Mesothelial cell of epicardium (in vitro differentiated cells): ENCODE measurements at regions not wholly inside any gene's neighbourhood (a gene's known extent, or its start where the extent isn't known, plus 50 kb on each side); places are given as distances from the start of the nearest gene placed in this dataset.

Experiments
- DNase-seq, 2 experiments: peaks; one replicate each; pipeline ENCODE4 v3.0.0; 2021; ENCODE audit warnings: low spot score in 2 of 2; ENCODE audit not compliant: unreplicated experiment in 2 of 2
- H3K27ac Mint-ChIP-seq: 2 replicates; pipeline ENCODE4 v1.8.0; 2021; ENCODE audit warnings: mixed read lengths
- H3K27me3 Mint-ChIP-seq: 2 replicates; pipeline ENCODE4 v1.8.0; 2021; ENCODE audit warnings: low read depth, mixed read lengths
- H3K36me3 Mint-ChIP-seq: 2 replicates; pipeline ENCODE4 v1.8.0; 2021; ENCODE audit warnings: mixed read lengths
- H3K4me1 Mint-ChIP-seq: 2 replicates; pipeline ENCODE4 v1.8.0; 2021; ENCODE audit warnings: mixed read lengths
- H3K4me3 Mint-ChIP-seq: 2 replicates; pipeline ENCODE4 v1.8.0; 2021; ENCODE audit warnings: mild to moderate bottlenecking, moderate library complexity, mixed read lengths
- H3K9me3 Mint-ChIP-seq: 2 replicates; pipeline ENCODE4 v1.8.0; 2021; ENCODE audit warnings: mixed read lengths
- TF ChIP-seq, protein P1 (sequence below): fragments of 200-600 bp; sonication (generic); IDR thresholded peaks from one replicate; pipeline ENCODE4 v1.5.0; 2021; ENCODE audit warnings: antibody characterized with exemption; ENCODE audit not compliant: unreplicated experiment

DNA sequence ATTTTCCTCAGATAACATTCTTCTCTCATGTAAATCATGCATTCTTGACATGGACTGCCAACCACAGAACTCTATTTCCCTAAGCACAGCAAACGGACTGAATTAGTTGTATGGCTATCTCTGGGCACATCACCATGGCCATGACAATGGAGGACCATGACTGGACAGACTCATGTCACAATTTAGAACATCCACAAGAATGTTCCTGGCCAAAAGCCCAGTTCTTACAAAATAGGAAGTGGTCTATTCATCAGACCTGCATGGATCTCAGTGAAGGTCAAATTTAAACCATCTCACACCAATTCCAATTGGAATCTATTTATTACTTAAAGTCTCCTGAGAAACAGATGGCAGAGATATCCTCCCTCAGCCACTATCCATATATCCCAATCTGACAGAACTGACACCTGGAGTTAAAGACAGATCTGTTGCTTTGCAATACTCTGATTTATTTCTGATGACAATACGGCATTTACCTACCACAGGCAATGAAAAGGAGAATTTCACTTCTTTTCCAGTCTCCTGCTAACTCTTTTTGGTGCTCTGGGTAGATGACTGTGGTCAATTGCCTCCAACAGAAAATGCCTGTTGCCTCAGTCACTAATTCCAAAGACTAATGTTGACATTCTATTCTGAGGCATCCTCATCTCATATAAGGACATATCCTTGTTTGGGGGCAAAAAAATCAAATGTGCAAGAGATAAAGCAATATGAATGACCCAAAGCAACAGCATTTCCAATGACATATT, 254.8 kb downstream of the HTR7 start:
- H3K9me3 Mint-ChIP-seq: peaks cover 20% of the 10 kb centered on the region
- DNase-seq: no peak
- TF ChIP-seq, protein P1, sequence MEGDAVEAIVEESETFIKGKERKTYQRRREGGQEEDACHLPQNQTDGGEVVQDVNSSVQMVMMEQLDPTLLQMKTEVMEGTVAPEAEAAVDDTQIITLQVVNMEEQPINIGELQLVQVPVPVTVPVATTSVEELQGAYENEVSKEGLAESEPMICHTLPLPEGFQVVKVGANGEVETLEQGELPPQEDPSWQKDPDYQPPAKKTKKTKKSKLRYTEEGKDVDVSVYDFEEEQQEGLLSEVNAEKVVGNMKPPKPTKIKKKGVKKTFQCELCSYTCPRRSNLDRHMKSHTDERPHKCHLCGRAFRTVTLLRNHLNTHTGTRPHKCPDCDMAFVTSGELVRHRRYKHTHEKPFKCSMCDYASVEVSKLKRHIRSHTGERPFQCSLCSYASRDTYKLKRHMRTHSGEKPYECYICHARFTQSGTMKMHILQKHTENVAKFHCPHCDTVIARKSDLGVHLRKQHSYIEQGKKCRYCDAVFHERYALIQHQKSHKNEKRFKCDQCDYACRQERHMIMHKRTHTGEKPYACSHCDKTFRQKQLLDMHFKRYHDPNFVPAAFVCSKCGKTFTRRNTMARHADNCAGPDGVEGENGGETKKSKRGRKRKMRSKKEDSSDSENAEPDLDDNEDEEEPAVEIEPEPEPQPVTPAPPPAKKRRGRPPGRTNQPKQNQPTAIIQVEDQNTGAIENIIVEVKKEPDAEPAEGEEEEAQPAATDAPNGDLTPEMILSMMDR: no peak
- H3K36me3 Mint-ChIP-seq: no peaks in the 10 kb centered on the region
- no peak overlapping the region for H3K4me3 Mint-ChIP-seq
- no peaks in the 10 kb centered on the region for H3K4me1 Mint-ChIP-seq
- H3K27me3 Mint-ChIP-seq: no peaks in the 10 kb centered on the region
- no peak overlapping the region for H3K27ac Mint-ChIP-seq

DNA sequence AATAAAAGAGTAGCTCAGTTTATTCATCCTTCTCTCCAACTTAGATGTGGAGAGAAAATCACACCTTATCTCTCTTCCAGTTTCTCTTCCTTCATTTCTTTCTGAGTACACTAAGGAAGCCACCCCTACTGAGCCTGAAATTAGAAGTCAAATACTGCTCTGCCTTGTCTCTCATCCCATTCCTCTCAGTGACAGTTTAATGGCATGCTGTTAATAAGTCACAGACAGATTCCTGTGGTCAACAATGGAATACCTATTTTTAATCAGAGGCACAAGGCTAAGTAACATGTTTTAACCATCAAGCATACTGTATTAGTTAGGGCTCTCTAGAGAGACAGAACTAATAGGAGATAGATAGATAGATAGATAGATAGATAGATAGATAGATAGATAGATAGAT, 253.2 kb downstream of the HTR7 start:
- H3K36me3 Mint-ChIP-seq: no peaks in the 10 kb centered on the region
- H3K4me1 Mint-ChIP-seq: no peaks in the 10 kb centered on the region
- H3K27me3 Mint-ChIP-seq: no peaks in the 10 kb centered on the region
- no peak for DNase-seq
- H3K27ac Mint-ChIP-seq: no peak overlapping the region
- peaks cover 20% of the 10 kb centered on the region for H3K9me3 Mint-ChIP-seq
- TF ChIP-seq, protein P1: no peak
- H3K4me3 Mint-ChIP-seq: no peak overlapping the region

DNA sequence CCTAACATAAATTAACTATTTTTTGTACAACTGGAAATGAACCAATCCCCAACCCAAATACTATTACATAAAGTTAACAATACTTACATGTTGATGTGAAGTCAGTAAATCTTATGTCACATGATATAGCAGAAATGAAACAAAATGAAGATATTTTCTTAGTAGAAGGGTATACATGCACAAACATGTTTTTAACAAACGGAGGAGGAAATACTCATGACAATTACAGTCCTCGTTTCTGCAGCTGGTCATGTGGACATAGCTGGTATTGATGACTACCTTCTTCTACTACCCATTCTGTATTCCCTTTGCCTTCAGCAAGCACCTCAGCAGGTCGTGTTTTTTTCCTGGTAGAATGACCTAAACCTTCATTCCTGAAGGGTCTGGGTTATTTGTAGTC, 252.3 kb downstream of the HTR7 start:
- no peaks in the 10 kb centered on the region for H3K27me3 Mint-ChIP-seq
- no peak overlapping the region for H3K4me3 Mint-ChIP-seq
- H3K36me3 Mint-ChIP-seq: no peaks in the 10 kb centered on the region
- H3K4me1 Mint-ChIP-seq: no peaks in the 10 kb centered on the region
- H3K27ac Mint-ChIP-seq: no peak overlapping the region
- no peak for DNase-seq
- H3K9me3 Mint-ChIP-seq: peaks cover 14% of the 10 kb centered on the region
- TF ChIP-seq, protein P1: no peak

DNA sequence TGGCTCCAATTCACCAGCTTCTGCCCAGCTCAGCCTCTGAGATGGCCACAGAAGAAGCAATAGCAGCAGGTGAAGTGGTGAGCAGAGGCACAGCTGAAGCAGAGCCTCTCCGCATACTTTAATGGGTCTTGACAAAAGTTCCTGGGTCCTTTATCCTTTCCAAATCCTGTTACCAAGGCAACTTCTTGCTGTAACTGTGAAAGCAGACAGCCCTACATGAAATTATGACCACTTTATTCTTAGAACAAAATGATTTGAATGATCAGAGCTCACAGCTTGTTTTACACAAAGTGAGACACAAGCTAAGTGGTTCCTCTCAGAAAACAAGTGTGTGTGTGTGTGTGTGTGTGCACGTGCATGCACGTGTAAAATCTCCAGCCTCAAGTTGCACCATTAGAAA, 245.6 kb downstream of the HTR7 start:
- peaks cover 21% of the 10 kb centered on the region for H3K27me3 Mint-ChIP-seq
- no peaks in the 10 kb centered on the region for H3K4me1 Mint-ChIP-seq
- H3K9me3 Mint-ChIP-seq: peaks cover 2% of the 10 kb centered on the region
- no peaks in the 10 kb centered on the region for H3K36me3 Mint-ChIP-seq
- DNase-seq: no peak
- no peak overlapping the region for H3K27ac Mint-ChIP-seq
- TF ChIP-seq, protein P1: no peak
- H3K4me3 Mint-ChIP-seq: no peak overlapping the region

DNA sequence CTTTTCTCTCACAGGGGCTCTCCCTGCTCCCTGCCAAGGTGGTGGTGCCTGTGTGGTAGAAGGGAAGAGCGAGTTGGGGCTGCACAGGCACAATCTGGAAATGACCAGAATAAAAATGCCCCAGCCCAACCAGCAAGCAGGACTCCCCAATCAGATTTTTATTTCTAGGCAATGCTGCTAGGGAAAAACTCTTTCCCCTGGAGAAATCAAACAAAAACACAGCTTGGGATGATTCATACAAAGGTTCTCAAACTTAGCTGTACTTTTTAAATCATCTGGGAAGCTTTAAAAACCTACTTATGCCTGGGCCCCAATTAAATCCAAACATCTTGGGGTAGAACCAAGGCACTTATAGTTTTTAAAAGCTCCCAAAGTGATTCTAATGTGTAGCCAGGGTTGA, 243.2 kb downstream of the HTR7 start:
- no peak overlapping the region for H3K4me3 Mint-ChIP-seq
- H3K36me3 Mint-ChIP-seq: no peaks in the 10 kb centered on the region
- no peaks in the 10 kb centered on the region for H3K9me3 Mint-ChIP-seq
- H3K4me1 Mint-ChIP-seq: no peaks in the 10 kb centered on the region
- TF ChIP-seq, protein P1: no peak
- H3K27ac Mint-ChIP-seq: no peak overlapping the region
- peaks cover 36% of the 10 kb centered on the region for H3K27me3 Mint-ChIP-seq
- no peak for DNase-seq
